Aorta (tissue), 5 donors: ENCODE measurements at regions not wholly inside any gene's neighbourhood (a gene's known extent, or its start where the extent isn't known, plus 50 kb on each side); places are given as distances from the start of the nearest gene placed in this dataset.

Source experiments
- ATAC-seq: fragments of 200-7000 bp; cut with Tn5 transposase; one replicate; pipeline ENCODE4 v1.9.1; 2022; ENCODE audit warnings: moderate library complexity; ENCODE audit not compliant: low FRiP score
- DNase-seq, 2 donors: peaks; one replicate each; pipeline ENCODE4 v3.0.0-alpha.2; 2020
- H3K27ac ChIP-seq, 2 donors: one replicate each; pipeline ENCODE4 v1.5.1; 2013; ENCODE audit warnings: low read length in 2 of 2, mild to moderate bottlenecking in 2 of 2, moderate library complexity in 2 of 2, control low read depth in 1 of 2, inconsistent platforms in 1 of 2, low read depth in 1 of 2
- H3K27me3 ChIP-seq, 2 donors: one replicate each; pipeline ENCODE4 v1.6.1; 2013; ENCODE audit warnings: control low read depth in 1 of 2, low read length in 1 of 2, mild to moderate bottlenecking in 1 of 2, moderate library complexity in 1 of 2; ENCODE audit not compliant: insufficient read depth in 2 of 2, control insufficient read depth in 1 of 2
- H3K36me3 ChIP-seq, 2 donors: one replicate each; pipeline ENCODE4 v1.6.1; 2013; ENCODE audit warnings: control low read depth in 1 of 2, low read length in 1 of 2, mild to moderate bottlenecking in 1 of 2; ENCODE audit not compliant: insufficient read depth in 2 of 2, control insufficient read depth in 1 of 2
- H3K4me1 ChIP-seq, 2 donors: one replicate each; pipeline ENCODE4 v1.6.1; 2013; ENCODE audit warnings: low read length in 2 of 2, control low read depth in 1 of 2, mild to moderate bottlenecking in 1 of 2, moderate library complexity in 1 of 2; ENCODE audit not compliant: insufficient read depth in 2 of 2, control insufficient read depth in 1 of 2
- H3K4me3 ChIP-seq, 2 donors: one replicate each; pipeline ENCODE4 v1.5.1; 2013; ENCODE audit warnings: low read length in 2 of 2, control low read depth in 1 of 2, mild to moderate bottlenecking in 1 of 2
- H3K9me3 ChIP-seq: one replicate; pipeline ENCODE4 v1.6.1; 2013; ENCODE audit warnings: mild to moderate bottlenecking, low read length; ENCODE audit not compliant: control insufficient read depth
- WGBS, 2 donors: extraction: QIAGEN DNeasy Blood & Tissue Kit; methylation state at CpG; one replicate each; pipeline ENCODE4 v1.1.7; 2013; 5-methylcytosine and 5-hydroxymethylcytosine counted together
- intact Hi-C, 2 donors: fragments of 100-400 bp; cut with DNase I; formaldehyde crosslinking; loops; one replicate each; pipeline versions ENCODE4 v1.14.2 to v1.15.0; 2022
- donor health status: healthy with polysubstance abuse.
- donor health status: Bipolar disorder and iron deficiency.
- donor health status: DM: no; HTN: no; CAD: no.
- donor health status: DM: no; HTN: no; CAD: no.
- donor health status: DM: yes; HTN: yes; CAD: no.

GRCh38 chr2:180394305-180394704 lies 387.2 kb upstream of the CWC22 start:
- no peak for ATAC-seq
- Histone ChIP-seq H3K27me3 (no peaks in the 10 kb centered on the region), H3K36me3 (no peaks in the 10 kb centered on the region)

GRCh38 chr2:180385601-180386201 lies 378.6 kb upstream of the CWC22 start:
- WGBS, 2 donors: 32 to 37% methylated on average over 2 of the region's 2 CpGs
- Histone ChIP-seq H3K4me3 (no peak overlapping the region), H3K27me3 (no peaks in the 10 kb centered on the region), H3K4me1 (no peaks in the 10 kb centered on the region), H3K27ac (no peak overlapping the region), H3K36me3 (no peaks in the 10 kb centered on the region), H3K9me3 (no peaks in the 10 kb centered on the region)
- no peak for ATAC-seq
- no peak for DNase-seq
- intact Hi-C loops: no loop called here

More at GRCh38 chr2:180394305-180394704, 387.2 kb upstream of the CWC22 start:
- no peak for DNase-seq
- Histone ChIP-seq H3K27ac (no peak overlapping the region), H3K4me3 (no peak overlapping the region), H3K9me3 (peaks cover 4% of the 10 kb centered on the region), H3K4me1 (no peaks in the 10 kb centered on the region)
- intact Hi-C loops: no loop called here

GRCh38 chr2:180376066-180376465 lies 369.0 kb upstream of the CWC22 start:
- Histone ChIP-seq H3K36me3 (no peaks in the 10 kb centered on the region), H3K4me3 (no peak overlapping the region), H3K4me1 (no peaks in the 10 kb centered on the region), H3K9me3 (no peaks in the 10 kb centered on the region), H3K27me3 (no peaks in the 10 kb centered on the region), H3K27ac (no peak overlapping the region)
- intact Hi-C loops: no loop called here
- DNase-seq (no peak), ATAC-seq (no peak)
- 62% methylated on average over 3 of the region's 3 CpGs for WGBS, 2 donors

- Histone ChIP-seq H3K4me3 (no peak overlapping the region), H3K27ac (no peak overlapping the region), H3K27me3 (no peaks in the 10 kb centered on the region), H3K4me1 (no peaks in the 10 kb centered on the region), H3K36me3 (no peaks in the 10 kb centered on the region), H3K9me3 (no peaks in the 10 kb centered on the region)
- DNase-seq (no peak), ATAC-seq (no peak)
- intact Hi-C loops: no loop called here
- 50 to 55% methylated on average over 3 of the region's 3 CpGs for WGBS, 2 donors
Observed at GRCh38 chr2:180374502-180375281, 367.6 kb upstream of the CWC22 start.

- Histone ChIP-seq H3K9me3 (no peaks in the 10 kb centered on the region), H3K27ac (no peak overlapping the region), H3K4me3 (no peak overlapping the region), H3K36me3 (no peaks in the 10 kb centered on the region), H3K4me1 (no peaks in the 10 kb centered on the region), H3K27me3 (no peaks in the 10 kb centered on the region)
- DNase-seq (no peak), ATAC-seq (no peak)
- intact Hi-C loops: no loop called here
- WGBS, 2 donors: 73 to 81% methylated on average over 2 of the region's 2 CpGs
Observed at GRCh38 chr2:180370511-180371205, 363.6 kb upstream of the CWC22 start.

- no peaks in the 10 kb centered on the region for H3K36me3 ChIP-seq
- H3K9me3 ChIP-seq: no peaks in the 10 kb centered on the region
- H3K27ac ChIP-seq: no peak overlapping the region
- DNase-seq: no peak
- no peaks in the 10 kb centered on the region for H3K27me3 ChIP-seq
- H3K4me3 ChIP-seq: no peak overlapping the region
- intact Hi-C loops: no loop called here
- H3K4me1 ChIP-seq: no peaks in the 10 kb centered on the region
- 34 to 65% methylated on average over 2 of the region's 2 CpGs for WGBS, 2 donors
- no peak for ATAC-seq
Observed at GRCh38 chr2:180368881-180369280, 361.8 kb upstream of the CWC22 start.

- Histone ChIP-seq H3K36me3 (no peaks in the 10 kb centered on the region), H3K4me1 (no peaks in the 10 kb centered on the region), H3K27ac (no peak overlapping the region), H3K4me3 (no peak overlapping the region), H3K27me3 (no peaks in the 10 kb centered on the region), H3K9me3 (no peaks in the 10 kb centered on the region)
- ATAC-seq (no peak), DNase-seq (no peak)
- intact Hi-C loops: no loop called here
Observed at GRCh38 chr2:180367815-180368214, 360.7 kb upstream of the CWC22 start.

- no peak for DNase-seq
- Histone ChIP-seq H3K4me1 (no peaks in the 10 kb centered on the region), H3K27me3 (no peaks in the 10 kb centered on the region), H3K9me3 (no peaks in the 10 kb centered on the region), H3K4me3 (no peak overlapping the region), H3K36me3 (no peaks in the 10 kb centered on the region), H3K27ac (no peak overlapping the region)
- ATAC-seq: no peak
- intact Hi-C loops: no loop called here
Observed at GRCh38 chr2:180366481-180366880, 359.4 kb upstream of the CWC22 start.

GRCh38 chr2:180364719-180365118 lies 357.6 kb upstream of the CWC22 start:
- 38 to 53% methylated on average over 2 of the region's 2 CpGs for WGBS, 2 donors
- H3K27ac ChIP-seq: no peak overlapping the region
- no peaks in the 10 kb centered on the region for H3K36me3 ChIP-seq
- intact Hi-C loops: no loop called here
- DNase-seq (no peak), ATAC-seq (no peak)
- H3K27me3 ChIP-seq: no peaks in the 10 kb centered on the region
- H3K9me3 ChIP-seq: peaks cover 2% of the 10 kb centered on the region
- H3K4me1 ChIP-seq: no peaks in the 10 kb centered on the region
- no peak overlapping the region for H3K4me3 ChIP-seq
